IMR-90 (cell line): ENCODE measurements at regions not wholly inside any gene's neighbourhood (a gene's known extent, or its start where the extent isn't known, plus 50 kb on each side); places are given as distances from the start of the nearest gene placed in this dataset.

ENCODE experiments used
- ATAC-seq: fragments of 200-7000 bp; cut with Tn5 transposase; 2 replicates; pipeline ENCODE4 v1.9.1; 2020; ENCODE audit warnings: low read depth, mild to moderate bottlenecking, moderate library complexity
- BruUV-seq: library from RNA; stranded (reverse); fragments of 400-500 nt; replicated peaks from 2 replicates; lab custom pipeline; 2021; lab: Mats Ljungman, UMichigan
- CTCF ChIA-PET: fragments of 300-600 bp; formaldehyde crosslinking; extraction: SDS; loops from one replicate; lab custom pipeline; 2021; ENCODE audit warnings: antibody characterized with exemption; lab: Yijun Ruan, JAX
- POLR2A ChIA-PET: fragments of 300-600 bp; sonication (Branson Sonifier 250); formaldehyde crosslinking; loops from one replicate; lab custom pipeline; 2022; ENCODE audit warnings: antibody characterized with exemption; ENCODE audit not compliant: unreplicated experiment; lab: Charles Lee
- DNase-seq: peaks from one replicate; pipeline ENCODE4 v3.0.0; 2013
- H2AFZ ChIP-seq: replicated peaks from 2 replicates; pipeline ENCODE3; 2013; ENCODE audit warnings: low read length, mild to moderate bottlenecking; ENCODE audit not compliant: poor library complexity
- H2AK5ac ChIP-seq: 2 replicates; pipeline ENCODE4 v1.6.1; 2013; ENCODE audit warnings: low read depth, low read length, inconsistent platforms
- H2AK9ac ChIP-seq: replicated peaks from 2 replicates; pipeline ENCODE3; 2013; ENCODE audit warnings: mild to moderate bottlenecking, low read depth, low read length, moderate library complexity; ENCODE audit not compliant: poor library complexity
- H2BK120ac ChIP-seq: 2 replicates; pipeline ENCODE4 v1.6.1; 2013; ENCODE audit warnings: low read depth, low read length, inconsistent platforms
- H2BK15ac ChIP-seq: 3 replicates; pipeline ENCODE4 v1.6.1; 2013; ENCODE audit warnings: low read depth, low read length, inconsistent platforms
- H2BK20ac ChIP-seq: 2 replicates; pipeline ENCODE4 v1.6.1; 2013; ENCODE audit warnings: low read depth, mild to moderate bottlenecking, inconsistent platforms, low read length, moderate library complexity
- H2BK5ac ChIP-seq: 2 replicates; pipeline ENCODE4 v1.6.1; 2013; ENCODE audit warnings: mild to moderate bottlenecking, low read depth, low read length, inconsistent platforms; ENCODE audit not compliant: poor library complexity, severe bottlenecking
- H3K14ac ChIP-seq: replicated peaks from 2 replicates; pipeline ENCODE4 v1.6.1; 2013; ENCODE audit warnings: low read depth, low read length, inconsistent platforms
- H3K18ac ChIP-seq: 2 replicates; pipeline ENCODE4 v1.6.1; 2013; ENCODE audit warnings: low read depth, low read length, control low read depth
- H3K23ac ChIP-seq: 2 replicates; pipeline ENCODE4 v1.6.1; 2013; ENCODE audit warnings: low read depth, low read length, inconsistent platforms
- H3K27ac ChIP-seq: 2 replicates; pipeline ENCODE4 v1.5.1; 2013; ENCODE audit warnings: mild to moderate bottlenecking, control low read depth, low read length; ENCODE audit not compliant: insufficient read depth
- H3K27me3 ChIP-seq: 2 replicates; pipeline ENCODE4 v1.6.1; 2013; ENCODE audit warnings: low read length; ENCODE audit not compliant: control insufficient read depth, insufficient read depth
- H3K36me3 ChIP-seq: 2 replicates; pipeline ENCODE4 v1.6.1; 2013; ENCODE audit warnings: low read length, mixed read lengths; ENCODE audit not compliant: control insufficient read depth, insufficient read depth
- H3K4ac ChIP-seq: 2 replicates; pipeline ENCODE4 v1.6.1; 2013; ENCODE audit warnings: low read depth, low read length, inconsistent platforms
- H3K4me1 ChIP-seq: 2 replicates; pipeline ENCODE4 v1.6.1; 2013; ENCODE audit warnings: low read length, mixed read lengths; ENCODE audit not compliant: control insufficient read depth, insufficient read depth
- H3K4me2 ChIP-seq: 2 replicates; pipeline ENCODE4 v1.6.1; 2013; ENCODE audit warnings: low read depth, mild to moderate bottlenecking, control low read depth, low read length, moderate library complexity
- H3K4me3 ChIP-seq: 2 replicates; pipeline ENCODE4 v1.5.1; 2013; ENCODE audit warnings: low read depth, mild to moderate bottlenecking, control low read depth, low read length, moderate library complexity; ENCODE audit not compliant: insufficient read depth
- H3K56ac ChIP-seq: 2 replicates; pipeline ENCODE4 v1.6.1; 2013; ENCODE audit warnings: low read length, inconsistent platforms; ENCODE audit not compliant: insufficient read depth; ENCODE audit errors: extremely low read depth
- H3K79me1 ChIP-seq, 2 experiments: 2 replicates each; pipeline ENCODE4 v1.6.1; 2013; ENCODE audit warnings: low read length in 2 of 2, inconsistent platforms in 1 of 2, low read depth in 1 of 2
- H3K9ac ChIP-seq: 2 replicates; pipeline ENCODE4 v1.6.1; 2013; ENCODE audit warnings: low read depth, low read length, control low read depth
- H3K9me1 ChIP-seq: 2 replicates; pipeline ENCODE4 v1.6.1; 2013; ENCODE audit warnings: low read length, inconsistent platforms; ENCODE audit not compliant: insufficient read depth
- H3K9me3 ChIP-seq: 2 replicates; pipeline ENCODE4 v1.6.1; 2013; ENCODE audit warnings: low read length; ENCODE audit not compliant: control insufficient read depth, insufficient read depth
- H4K20me1 ChIP-seq: 2 replicates; pipeline ENCODE4 v1.6.1; 2013; ENCODE audit warnings: low read length, inconsistent platforms; ENCODE audit not compliant: insufficient read depth
- H4K5ac ChIP-seq: 2 replicates; pipeline ENCODE4 v1.6.1; 2013; ENCODE audit warnings: mild to moderate bottlenecking, low read depth, low read length, control low read depth
- H4K8ac ChIP-seq, 2 experiments: 2 replicates each; pipeline ENCODE4 v1.6.1; 2013; ENCODE audit warnings: low read depth in 2 of 2, low read length in 2 of 2, control low read depth in 1 of 2, inconsistent platforms in 1 of 2
- H4K91ac ChIP-seq: 2 replicates; pipeline ENCODE4 v1.6.1; 2013; ENCODE audit warnings: low read depth, low read length, inconsistent platforms; ENCODE audit not compliant: insufficient read depth
- BHLHE40 ChIP-seq: fragments of 150-350 bp; IDR thresholded peaks from 2 replicates; pipeline ENCODE4 v1.6.1; 2016; ENCODE audit warnings: mild to moderate bottlenecking, low read depth, low read length
- CEBPB ChIP-seq: IDR thresholded peaks from 2 replicates; pipeline ENCODE4 v1.6.1; 2012; ENCODE audit warnings: low read depth, low read length, improper control_type of control experiment
- FOS ChIP-seq: fragments of 150-350 bp; IDR thresholded peaks from 2 replicates; pipeline ENCODE4 v1.6.1; 2016; ENCODE audit warnings: low read depth, low read length
- MAFK ChIP-seq: IDR thresholded peaks from 2 replicates; pipeline ENCODE4 v1.6.1; 2012; ENCODE audit warnings: low read depth, low read length, improper control_type of control experiment
- MXI1 ChIP-seq: IDR thresholded peaks from 2 replicates; pipeline ENCODE4 v1.6.1; 2012; ENCODE audit warnings: low read depth, mild to moderate bottlenecking, low read length, moderate library complexity, borderline replicate concordance
- NFE2L2 ChIP-seq: fragments of 150-350 bp; IDR thresholded peaks from 2 replicates; pipeline ENCODE4 v1.6.1; 2016; ENCODE audit warnings: low read depth, mild to moderate bottlenecking, low read length
- SMC3 ChIP-seq: fragments of 150-350 bp; IDR thresholded peaks from 2 replicates; pipeline ENCODE4 v1.6.1; 2016; ENCODE audit warnings: low read depth, mild to moderate bottlenecking, antibody characterized with exemption, low read length, moderate library complexity
- WGBS, 2 experiments: methylation state at CpG; one replicate each; pipeline versions ENCODE4 v1.1.5 to v1.1.7; 2013; ENCODE audit warnings: missing lambda C conversion rate in 2 of 2; ENCODE audit not compliant: insufficient read length in 1 of 2; ENCODE audit errors: extremely low coverage in 2 of 2; 5-methylcytosine and 5-hydroxymethylcytosine counted together
- dilution Hi-C: fragments of 300-500 bp; cut with HindIII; formaldehyde crosslinking; loops from one replicate; pipeline ENCODE4 v1.14.3; 2018; ENCODE audit warnings: low sequenced_read_pairs; ENCODE audit not compliant: unreplicated experiment
- in situ Hi-C: fragments of 300-500 bp; cut with MboI; formaldehyde crosslinking; loops from 3 replicates; pipeline ENCODE4 v1.14.3; 2019; ENCODE audit warnings: low sequenced_read_pairs, inconsistent platforms, mixed read lengths
- intact Hi-C: fragments of 100-400 bp; cut with micrococcal nuclease; formaldehyde crosslinking; loops from 2 replicates; pipeline ENCODE4 v1.10.0; 2022

GRCh38 chr3:106688464-106688863 is 688.8 kb upstream of the CCDC54 start:
- TF ChIP-seq FOS (peak; percentile 53; the same call in 1 of the 2 replicates), MXI1 (no peak), SMC3 (no peak), CEBPB (peak; percentile 98), NFE2L2 (no peak), BHLHE40 (peak; percentile 92), MAFK (no peak)
- H3K9ac ChIP-seq = no peak overlapping the region
- H3K4ac ChIP-seq = no peak overlapping the region
- no peak overlapping the region for H2AK9ac ChIP-seq
- intact Hi-C loops = no loop called here
- no peak overlapping the region for H3K18ac ChIP-seq
- no CpG with 5 or more reads among the region's 2 CpGs for WGBS, 2 experiments
- H3K4me3 ChIP-seq = no peak overlapping the region
- H3K27ac ChIP-seq = no peak overlapping the region
- no peak overlapping the region for H2BK120ac ChIP-seq
- H2BK20ac ChIP-seq = no peak overlapping the region
- no peak overlapping the region for H4K91ac ChIP-seq
- H4K20me1 ChIP-seq = no peaks in the 10 kb centered on the region
- no peak overlapping the region for H3K23ac ChIP-seq
- POLR2A ChIA-PET = no interaction called here
- dilution Hi-C loops = no loop called here
- no peak overlapping the region for H3K4me2 ChIP-seq
- H2AFZ ChIP-seq = no peak overlapping the region
- DNase-seq (peak; percentile 92), ATAC-seq (peak; percentile 87)
- H2AK5ac ChIP-seq = no peak overlapping the region
- H3K4me1 ChIP-seq = no peaks in the 10 kb centered on the region
- H3K27me3 ChIP-seq = no peaks in the 10 kb centered on the region
- no peak overlapping the region for H3K14ac ChIP-seq
- H3K56ac ChIP-seq = no peak overlapping the region
- in situ Hi-C loops = no loop called here
- H3K36me3 ChIP-seq = no peaks in the 10 kb centered on the region
- H3K9me1 ChIP-seq = no peaks in the 10 kb centered on the region
- no peak overlapping the region for H4K8ac ChIP-seq
- no peaks in the 10 kb centered on the region for H3K79me1 ChIP-seq
- CTCF ChIA-PET = interaction anchor here (0.6 to 1.0 kb wide), 4 partner anchors 36 to 1067 kb away, joined by 3 read pairs; no protein-coding TSS in a partner anchor
- H3K9me3 ChIP-seq = no peaks in the 10 kb centered on the region
- no peak overlapping the region for H2BK5ac ChIP-seq
- H4K5ac ChIP-seq = no peak overlapping the region
- BruUV-seq = no TSS peak
- no peak overlapping the region for H2BK15ac ChIP-seq
